PC-3 (cell line): ENCODE measurements at regions not wholly inside any gene's neighbourhood (a gene's known extent, or its start where the extent isn't known, plus 50 kb on each side); places are given as distances from the start of the nearest gene placed in this dataset.

ENCODE experiments used
- ATAC-seq: fragments of 200-7000 bp; cut with Tn5 transposase; 2 replicates; pipeline ENCODE4 v1.9.1; 2020; ENCODE audit warnings: mild to moderate bottlenecking, moderate library complexity
- BruUV-seq: library from RNA; stranded (reverse); fragments of 400-500 nt; replicated peaks from 2 replicates; lab custom pipeline; 2021; lab: Mats Ljungman, UMichigan
- CTCF ChIA-PET: fragments of 300-600 bp; sonication (Branson Sonifier 250); formaldehyde crosslinking; loops from one replicate; lab custom pipeline; 2022; ENCODE audit warnings: antibody characterized with exemption; lab: Charles Lee
- POLR2A ChIA-PET: fragments of 300-600 bp; sonication (Branson Sonifier 250); formaldehyde crosslinking; loops from one replicate; lab custom pipeline; 2022; ENCODE audit warnings: antibody characterized with exemption; ENCODE audit not compliant: unreplicated experiment; lab: Charles Lee
- DNase-seq: peaks from one replicate; pipeline ENCODE4 v3.0.0-alpha.2; 2015
- H2AFZ ChIP-seq: fragments of 300-600 bp; sonication (generic); 2 replicates; pipeline ENCODE4 v1.6.0; 2016; ENCODE audit warnings: antibody characterized with exemption, low read length
- H3F3A ChIP-seq: fragments of 300-600 bp; sonication (generic); one replicate; pipeline ENCODE4 v1.6.0; 2017; ENCODE audit warnings: antibody characterized with exemption, low read length, control low read depth, mild to moderate bottlenecking; ENCODE audit not compliant: unreplicated experiment
- H3K27ac ChIP-seq: fragments of 300-600 bp; sonication (generic); 2 replicates; pipeline ENCODE4 v1.5.1; 2016; ENCODE audit warnings: mild to moderate bottlenecking, low read length
- H3K27me3 ChIP-seq: fragments of 300-600 bp; sonication (generic); 2 replicates; pipeline ENCODE4 v1.6.1; 2016; ENCODE audit warnings: low read length, mixed read lengths
- H3K36me3 ChIP-seq: fragments of 300-600 bp; sonication (generic); 2 replicates; pipeline ENCODE4 v1.6.1; 2016; ENCODE audit warnings: low read depth, mixed run types, low read length, mixed read lengths
- H3K4me1 ChIP-seq: fragments of 300-600 bp; sonication (generic); 2 replicates; pipeline ENCODE4 v1.5.1; 2016; ENCODE audit warnings: low read length; ENCODE audit not compliant: insufficient read depth
- H3K4me2 ChIP-seq: fragments of 300-600 bp; sonication (generic); 2 replicates; pipeline ENCODE4 v1.6.0; 2016; ENCODE audit warnings: low read length
- H3K4me3 ChIP-seq: fragments of 300-600 bp; sonication (generic); 2 replicates; pipeline ENCODE4 v1.5.1; 2016; ENCODE audit warnings: mild to moderate bottlenecking, low read length, mixed read lengths
- H3K79me2 ChIP-seq: fragments of 300-600 bp; sonication (generic); 2 replicates; pipeline ENCODE4 v1.6.1; 2017; ENCODE audit warnings: low read length, mixed read lengths
- H3K9ac ChIP-seq: fragments of 300-600 bp; sonication (generic); 2 replicates; pipeline ENCODE4 v1.6.0; 2016; ENCODE audit warnings: mild to moderate bottlenecking, low read length
- H3K9me2 ChIP-seq: fragments of 300-600 bp; sonication (generic); replicated peaks from 2 replicates; pipeline ENCODE4 v1.6.1; 2016; ENCODE audit warnings: mixed run types, low read length, mixed read lengths
- H3K9me3 ChIP-seq: fragments of 300-600 bp; sonication (generic); 2 replicates; pipeline ENCODE4 v1.6.1; 2016; ENCODE audit warnings: low read length, mixed read lengths
- H4K20me1 ChIP-seq: fragments of 300-600 bp; sonication (generic); 2 replicates; pipeline ENCODE4 v1.6.1; 2016; ENCODE audit warnings: low read length, mixed read lengths
- CTCF ChIP-seq: fragments of 300-600 bp; sonication (generic); conservative IDR thresholded peaks from 2 replicates; pipeline ENCODE4 v1.5.1; 2017; ENCODE audit warnings: antibody characterized with exemption, low read depth, mild to moderate bottlenecking, low read length
- EZH2 ChIP-seq: fragments of 300-600 bp; sonication (generic); IDR thresholded peaks from one replicate; pipeline ENCODE4 v1.6.1; 2017; ENCODE audit warnings: antibody characterized with exemption, mild to moderate bottlenecking, low read length; ENCODE audit not compliant: unreplicated experiment
- EZH2phosphoT487 ChIP-seq: fragments of 300-600 bp; sonication (generic); IDR thresholded peaks from 2 replicates; pipeline ENCODE4 v1.6.1; 2018; ENCODE audit warnings: mild to moderate bottlenecking, antibody characterized with exemption, low read length, borderline replicate concordance
- intact Hi-C: fragments of 100-400 bp; cut with micrococcal nuclease; formaldehyde crosslinking; loops from 2 replicates; pipeline ENCODE4 v1.9.0; 2023

GRCh38 chr14:101444116-101444515 lies 117.2 kb upstream of the DIO3 start:
- no peaks in the 10 kb centered on the region for H3K9me2 ChIP-seq
- no peaks in the 10 kb centered on the region for H3F3A ChIP-seq
- H3K9ac ChIP-seq: no peak overlapping the region
- H3K36me3 ChIP-seq: no peaks in the 10 kb centered on the region
- intact Hi-C loops: no loop called here
- no peak for TF ChIP-seq CTCF
- no peak for TF ChIP-seq EZH2
- TF ChIP-seq EZH2phosphoT487: no peak
- H3K4me2 ChIP-seq: peak overlapping the region; percentile 18; the same call in 1 of the 2 replicates
- H3K27ac ChIP-seq: peak overlapping the region; percentile 32
- no peak for ATAC-seq
- H2AFZ ChIP-seq: no peak overlapping the region
- H3K4me1 ChIP-seq: peaks cover 6% of the 10 kb centered on the region; the same call in 1 of the 2 replicates
- DNase-seq: peak; percentile 87
- H3K9me3 ChIP-seq: no peaks in the 10 kb centered on the region
- CTCF ChIA-PET: no interaction called here
- H3K27me3 ChIP-seq: no peaks in the 10 kb centered on the region
- H4K20me1 ChIP-seq: no peaks in the 10 kb centered on the region
- POLR2A ChIA-PET: no interaction called here
- BruUV-seq: no TSS peak
- no peak overlapping the region for H3K4me3 ChIP-seq
- no peaks in the 10 kb centered on the region for H3K79me2 ChIP-seq

- Histone ChIP-seq H3K9me3 (no peaks in the 10 kb centered on the region), H3F3A (no peaks in the 10 kb centered on the region), H3K36me3 (no peaks in the 10 kb centered on the region), H3K4me1 (peaks cover 6% of the 10 kb centered on the region; the same call in 1 of the 2 replicates), H3K9ac (no peak overlapping the region), H3K27me3 (no peaks in the 10 kb centered on the region), H3K27ac (no peak overlapping the region), H3K79me2 (no peaks in the 10 kb centered on the region), H2AFZ (no peak overlapping the region), H4K20me1 (no peaks in the 10 kb centered on the region), H3K9me2 (no peaks in the 10 kb centered on the region), H3K4me2 (no peak overlapping the region), H3K4me3 (no peak overlapping the region)
- intact Hi-C loops: no loop called here
- POLR2A ChIA-PET: no interaction called here
- DNase-seq (no peak), ATAC-seq (no peak)
- no peak for TF ChIP-seq EZH2
- CTCF ChIA-PET: no interaction called here
- no TSS peak for BruUV-seq
Observed at GRCh38 chr14:101445278-101445677, 116.0 kb upstream of the DIO3 start.

GRCh38 chr14:101446387-101446969 lies 114.8 kb upstream of the DIO3 start:
- Histone ChIP-seq H3K36me3 (no peaks in the 10 kb centered on the region), H4K20me1 (no peaks in the 10 kb centered on the region), H3K9ac (no peak overlapping the region), H2AFZ (no peak overlapping the region), H3K79me2 (no peaks in the 10 kb centered on the region), H3K27me3 (no peaks in the 10 kb centered on the region), H3F3A (no peaks in the 10 kb centered on the region), H3K9me3 (no peaks in the 10 kb centered on the region), H3K9me2 (no peaks in the 10 kb centered on the region), H3K4me3 (no peak overlapping the region), H3K4me1 (peaks cover 6% of the 10 kb centered on the region; the same call in 1 of the 2 replicates), H3K27ac (no peak overlapping the region), H3K4me2 (no peak overlapping the region)
- DNase-seq: no peak
- TF ChIP-seq CTCF: no peak
- TF ChIP-seq EZH2: no peak
- TF ChIP-seq EZH2phosphoT487: no peak
- BruUV-seq: no TSS peak
- intact Hi-C loops: no loop called here
- POLR2A ChIA-PET: no interaction called here
- ATAC-seq: no peak
- CTCF ChIA-PET: no interaction called here
